AG10803 (cell line): ENCODE measurements at regions not wholly inside any gene's neighbourhood (a gene's known extent, or its start where the extent isn't known, plus 50 kb on each side); places are given as distances from the start of the nearest gene placed in this dataset.

Experiments used
- DNase-seq: peaks from one replicate; pipeline ENCODE4 v3.0.0; 2010; ENCODE audit warnings: low read depth
- H3K4me3 ChIP-seq: 2 replicates; pipeline ENCODE4 v1.5.1; 2011; ENCODE audit warnings: mild to moderate bottlenecking, low read length, control low read depth
- CTCF ChIP-seq: conservative IDR thresholded peaks from 2 replicates; pipeline ENCODE4 v1.5.1; 2011; ENCODE audit warnings: mild to moderate bottlenecking, low read length, control low read depth, inconsistent platforms

- DNase-seq: peak; percentile 67
- peak; percentile 81 for TF ChIP-seq CTCF
- H3K4me3 ChIP-seq: no peak overlapping the region
Measured at GRCh38 chr3:176430244-176431037, 766.8 kb downstream of the TBL1XR1 start.

GRCh38 chr3:176428552-176428951 lies 768.7 kb downstream of the TBL1XR1 start:
- no peak for TF ChIP-seq CTCF
- no peak overlapping the region for H3K4me3 ChIP-seq
- DNase-seq: no peak

GRCh38 chr3:176426371-176426770 lies 770.9 kb downstream of the TBL1XR1 start:
- no peak for DNase-seq
- H3K4me3 ChIP-seq: no peak overlapping the region
- no peak for TF ChIP-seq CTCF

GRCh38 chr3:176416870-176417269 lies 780.4 kb downstream of the TBL1XR1 start:
- TF ChIP-seq CTCF: no peak

GRCh38 chr3:176415661-176416295 lies 781.5 kb downstream of the TBL1XR1 start:
- TF ChIP-seq CTCF: no peak
- DNase-seq: no peak
- H3K4me3 ChIP-seq: no peak overlapping the region

More at GRCh38 chr3:176416870-176417269, 780.4 kb downstream of the TBL1XR1 start:
- no peak overlapping the region for H3K4me3 ChIP-seq
- DNase-seq: no peak

GRCh38 chr3:176412771-176413170 lies 784.5 kb downstream of the TBL1XR1 start:
- TF ChIP-seq CTCF: no peak
- no peak overlapping the region for H3K4me3 ChIP-seq
- no peak for DNase-seq

GRCh38 chr3:176403531-176403930 lies 793.8 kb downstream of the TBL1XR1 start:
- H3K4me3 ChIP-seq: no peak overlapping the region
- DNase-seq: no peak
- no peak for TF ChIP-seq CTCF
